ENCODE measurements at regions not wholly inside any gene's neighbourhood (a gene's known extent, or its start where the extent isn't known, plus 50 kb on each side); places are given as distances from the start of the nearest gene placed in this dataset.

DNA sequence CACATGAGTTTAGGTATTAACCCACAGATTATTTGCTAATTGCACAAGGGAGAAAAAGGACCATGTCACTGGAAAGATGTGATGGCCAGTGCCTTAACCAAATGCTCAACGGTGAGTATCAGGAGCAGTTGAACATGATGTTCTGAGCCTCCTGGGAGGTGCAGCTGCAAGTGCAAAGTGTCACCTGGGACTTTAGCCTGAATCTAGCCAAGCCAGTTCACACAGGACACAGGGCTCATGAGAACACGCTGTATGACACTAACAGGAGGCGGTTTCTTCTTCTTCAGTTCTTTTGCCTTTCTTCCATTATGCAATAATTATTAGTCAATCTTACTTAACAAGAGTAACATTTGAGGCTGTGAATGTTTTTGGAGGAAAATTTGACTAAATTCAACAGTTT is 225.3 kb downstream of the THBS2 start:
- DNase-seq = no peak
- no peak overlapping the region for H3K9ac ChIP-seq (ENCODE audit: extremely low read depth, low read length, poor library complexity, severe bottlenecking)
- H3K27me3 Mint-ChIP-seq (ENCODE audit: insufficient read depth) = no peaks in the 10 kb centered on the region
- H3K27ac ChIP-seq (ENCODE audit: low read depth, low read length) = no peak overlapping the region
- no peak for TF ChIP-seq CTCF (conservative IDR thresholded peaks at IDR 0.05)
- no peaks in the 10 kb centered on the region for H3K27me3 ChIP-seq (ENCODE audit: control insufficient read depth, insufficient read depth, low read length, poor library complexity, severe bottlenecking)
- 83 to 98% methylated on average over 2 to 3 of the region's 3 CpGs for WGBS, 2 experiments (ENCODE audit: insufficient coverage in 1 of 2, insufficient read length in 1 of 2)
- no peaks in the 10 kb centered on the region for H3K36me3 ChIP-seq (ENCODE audit: control insufficient read depth, insufficient read depth, low read length)
- H3K4me1 ChIP-seq (ENCODE audit: control insufficient read depth, insufficient read depth, low read length) = no peaks in the 10 kb centered on the region
- H3K9me3 ChIP-seq (ENCODE audit: control insufficient read depth, low read length) = no peaks in the 10 kb centered on the region
- no peaks in the 10 kb centered on the region for H3K4me1 Mint-ChIP-seq
- H3K4me3 Mint-ChIP-seq = no peak overlapping the region
- peaks cover 16% of the 10 kb centered on the region for H3K9me3 Mint-ChIP-seq
- H3K4me3 ChIP-seq (ENCODE audit: low read length) = no peak overlapping the region
- no peaks in the 10 kb centered on the region for H3K36me3 Mint-ChIP-seq (ENCODE audit: low read depth)
- H3K27ac Mint-ChIP-seq = no peak overlapping the region

- DNase-seq = no peak
- no peak overlapping the region for H3K27ac Mint-ChIP-seq
- no peaks in the 10 kb centered on the region for H3K4me1 ChIP-seq (ENCODE audit: control insufficient read depth, insufficient read depth, low read length)
- no peaks in the 10 kb centered on the region for H3K9me3 ChIP-seq (ENCODE audit: control insufficient read depth, low read length)
- H3K9me3 Mint-ChIP-seq = peaks cover 18% of the 10 kb centered on the region
- no peak overlapping the region for H3K9ac ChIP-seq (ENCODE audit: extremely low read depth, low read length, poor library complexity, severe bottlenecking)
- H3K36me3 ChIP-seq (ENCODE audit: control insufficient read depth, insufficient read depth, low read length) = no peaks in the 10 kb centered on the region
- H3K27me3 ChIP-seq (ENCODE audit: control insufficient read depth, insufficient read depth, low read length, poor library complexity, severe bottlenecking) = no peaks in the 10 kb centered on the region
- 89 to 97% methylated on average over 5 of the region's 5 CpGs for WGBS, 2 experiments (ENCODE audit: insufficient coverage in 1 of 2, insufficient read length in 1 of 2)
- no peaks in the 10 kb centered on the region for H3K36me3 Mint-ChIP-seq (ENCODE audit: low read depth)
- no peak for TF ChIP-seq CTCF (conservative IDR thresholded peaks at IDR 0.05)
- H3K27me3 Mint-ChIP-seq (ENCODE audit: insufficient read depth) = no peaks in the 10 kb centered on the region
- no peak overlapping the region for H3K4me3 ChIP-seq (ENCODE audit: low read length)
- no peak overlapping the region for H3K4me3 Mint-ChIP-seq
- H3K4me1 Mint-ChIP-seq = no peaks in the 10 kb centered on the region
- H3K27ac ChIP-seq (ENCODE audit: low read depth, low read length) = no peak overlapping the region
Observed at GRCh38 chr6:169026175-169026574, 227.5 kb downstream of the THBS2 start.

DNA sequence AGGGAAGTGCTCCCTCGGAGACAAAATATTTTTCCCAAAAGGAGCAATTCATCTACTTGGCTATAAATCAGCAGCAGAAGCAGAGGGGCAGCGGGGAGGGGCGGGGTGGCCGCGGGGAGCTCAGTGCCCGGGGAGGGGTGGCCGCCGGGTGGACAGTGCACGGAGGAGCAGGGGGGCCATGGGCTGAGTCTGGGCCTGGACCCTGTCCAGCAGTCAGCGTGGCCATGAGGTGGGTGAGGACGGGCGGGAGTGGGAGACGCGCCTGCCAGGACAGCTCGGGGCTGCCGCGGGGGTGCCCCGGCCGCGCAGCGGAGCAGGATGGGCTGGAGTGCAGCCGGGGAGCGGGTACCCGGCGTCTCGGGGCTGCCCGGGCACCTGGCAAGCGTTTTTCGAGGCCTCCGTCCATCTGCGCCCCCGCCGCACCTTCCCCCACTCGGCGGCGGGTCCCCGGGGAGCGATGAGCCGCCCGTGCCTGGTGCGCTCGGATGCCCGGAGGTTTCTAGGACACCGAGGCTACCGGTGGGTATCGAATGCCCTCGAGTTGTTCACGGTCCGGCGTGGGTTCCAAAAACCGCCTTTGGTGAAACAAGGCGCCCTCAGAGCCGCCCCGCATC is 229.5 kb downstream of the THBS2 start:
- H3K4me3 Mint-ChIP-seq = no peak overlapping the region
- H3K9me3 Mint-ChIP-seq = peaks cover 18% of the 10 kb centered on the region
- Histone ChIP-seq H3K36me3 (ENCODE audit: control insufficient read depth, insufficient read depth, low read length) (no peaks in the 10 kb centered on the region), H3K9me3 (ENCODE audit: control insufficient read depth, low read length) (no peaks in the 10 kb centered on the region), H3K9ac (ENCODE audit: extremely low read depth, low read length, poor library complexity, severe bottlenecking) (no peak overlapping the region), H3K27ac (ENCODE audit: low read depth, low read length) (no peak overlapping the region), H3K27me3 (ENCODE audit: control insufficient read depth, insufficient read depth, low read length, poor library complexity, severe bottlenecking) (no peaks in the 10 kb centered on the region), H3K4me1 (ENCODE audit: control insufficient read depth, insufficient read depth, low read length) (no peaks in the 10 kb centered on the region), H3K4me3 (ENCODE audit: low read length) (no peak overlapping the region)
- no peak for DNase-seq
- H3K27me3 Mint-ChIP-seq (ENCODE audit: insufficient read depth) = no peaks in the 10 kb centered on the region
- WGBS, 2 experiments (ENCODE audit: insufficient coverage in 1 of 2, insufficient read length in 1 of 2) = 96 to 97% methylated on average over 33 to 54 of the region's 54 CpGs
- H3K4me1 Mint-ChIP-seq = no peaks in the 10 kb centered on the region
- no peak overlapping the region for H3K27ac Mint-ChIP-seq
- no peak for TF ChIP-seq CTCF (conservative IDR thresholded peaks at IDR 0.05)
- no peaks in the 10 kb centered on the region for H3K36me3 Mint-ChIP-seq (ENCODE audit: low read depth)

All from endodermal cell (in vitro differentiated cells).